ENCODE measurements at regions not wholly inside any gene's neighbourhood (a gene's known extent, or its start where the extent isn't known, plus 50 kb on each side); places are given as distances from the start of the nearest gene placed in this dataset.

GRCh38 chr10:118209215-118209614 is 132.9 kb downstream of the FAM204A start:
- TF ChIP-seq, protein P1, sequence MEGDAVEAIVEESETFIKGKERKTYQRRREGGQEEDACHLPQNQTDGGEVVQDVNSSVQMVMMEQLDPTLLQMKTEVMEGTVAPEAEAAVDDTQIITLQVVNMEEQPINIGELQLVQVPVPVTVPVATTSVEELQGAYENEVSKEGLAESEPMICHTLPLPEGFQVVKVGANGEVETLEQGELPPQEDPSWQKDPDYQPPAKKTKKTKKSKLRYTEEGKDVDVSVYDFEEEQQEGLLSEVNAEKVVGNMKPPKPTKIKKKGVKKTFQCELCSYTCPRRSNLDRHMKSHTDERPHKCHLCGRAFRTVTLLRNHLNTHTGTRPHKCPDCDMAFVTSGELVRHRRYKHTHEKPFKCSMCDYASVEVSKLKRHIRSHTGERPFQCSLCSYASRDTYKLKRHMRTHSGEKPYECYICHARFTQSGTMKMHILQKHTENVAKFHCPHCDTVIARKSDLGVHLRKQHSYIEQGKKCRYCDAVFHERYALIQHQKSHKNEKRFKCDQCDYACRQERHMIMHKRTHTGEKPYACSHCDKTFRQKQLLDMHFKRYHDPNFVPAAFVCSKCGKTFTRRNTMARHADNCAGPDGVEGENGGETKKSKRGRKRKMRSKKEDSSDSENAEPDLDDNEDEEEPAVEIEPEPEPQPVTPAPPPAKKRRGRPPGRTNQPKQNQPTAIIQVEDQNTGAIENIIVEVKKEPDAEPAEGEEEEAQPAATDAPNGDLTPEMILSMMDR (conservative IDR thresholded peaks at IDR 0.05; ENCODE audit: low read depth, low read length): no peak
- TF ChIP-seq CEBPB (IDR thresholded peaks at IDR 0.05; ENCODE audit: low read depth, low read length): no peak

Data from IMR-90 (cell line).